Nephron (organoid): ENCODE measurements at regions not wholly inside any gene's neighbourhood (a gene's known extent, or its start where the extent isn't known, plus 50 kb on each side); places are given as distances from the start of the nearest gene placed in this dataset.

ENCODE experiments used
- H3K27ac Mint-ChIP-seq, 3 experiments: 2 replicates each; pipeline ENCODE4 v1.8.0; 2020; ENCODE audit warnings: mixed read lengths in 3 of 3, mild to moderate bottlenecking in 2 of 3, moderate library complexity in 1 of 3
- H3K27me3 Mint-ChIP-seq: 2 replicates; pipeline ENCODE4 v1.8.0; 2021; ENCODE audit warnings: low read depth, mild to moderate bottlenecking, moderate library complexity, mixed read lengths
- H3K36me3 Mint-ChIP-seq: 2 replicates; pipeline ENCODE4 v1.8.0; 2020; ENCODE audit warnings: low read depth, mixed read lengths
- H3K4me1 Mint-ChIP-seq: 2 replicates; pipeline ENCODE4 v1.8.0; 2020; ENCODE audit warnings: mixed read lengths
- H3K4me3 Mint-ChIP-seq, 3 experiments: 2 replicates each; pipeline ENCODE4 v1.8.0; 2020; ENCODE audit warnings: mild to moderate bottlenecking in 3 of 3, mixed read lengths in 3 of 3, moderate library complexity in 2 of 3
- H3K9me3 Mint-ChIP-seq: 2 replicates; pipeline ENCODE4 v1.8.0; 2020; ENCODE audit warnings: mixed read lengths
- CTCF ChIP-seq, 3 experiments: fragments of 200-600 bp; sonication (generic); IDR thresholded peaks; one replicate each; pipeline ENCODE4 v1.5.0; 2021; ENCODE audit warnings: antibody characterized with exemption in 3 of 3; ENCODE audit not compliant: unreplicated experiment in 3 of 3

DNA sequence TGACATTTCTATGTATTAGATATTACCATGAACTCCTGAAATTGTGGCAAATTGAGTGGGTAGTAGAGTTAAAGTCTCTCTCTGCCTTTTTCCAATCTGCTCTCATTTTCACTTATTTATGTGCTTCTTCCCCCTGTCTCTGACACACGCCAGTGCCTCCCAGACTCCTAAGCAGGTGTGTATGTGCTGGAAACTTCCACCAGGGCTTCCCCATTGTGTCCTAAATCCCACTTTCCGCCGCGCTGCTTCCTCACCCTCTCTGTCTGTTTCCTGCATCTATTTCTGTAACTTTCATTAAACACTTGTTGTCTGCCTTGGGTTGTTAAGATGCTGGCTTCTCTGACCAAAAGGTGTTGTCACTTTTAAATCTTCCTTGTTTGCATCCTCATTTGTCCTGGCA is 97.6 kb upstream of the HDGFL1 start:
- H3K27ac Mint-ChIP-seq, result peak overlapping the region; percentile 22 to 60 (median 46)
- H3K4me1 Mint-ChIP-seq, result peaks cover 26% of the 10 kb centered on the region
- H3K9me3 Mint-ChIP-seq, result peaks cover 7% of the 10 kb centered on the region
- H3K36me3 Mint-ChIP-seq, result no peaks in the 10 kb centered on the region
- no peaks in the 10 kb centered on the region for H3K27me3 Mint-ChIP-seq
- no peak overlapping the region for H3K4me3 Mint-ChIP-seq
- no peak for TF ChIP-seq CTCF (IDR thresholded peaks at IDR 0.05; ENCODE audit: unreplicated experiment in 3 of 3)

- Mint-ChIP-seq H3K27me3 (no peaks in the 10 kb centered on the region), H3K4me1 (peaks cover 29% of the 10 kb centered on the region), H3K36me3 (no peaks in the 10 kb centered on the region), H3K27ac (no peak overlapping the region), H3K9me3 (peaks cover 7% of the 10 kb centered on the region), H3K4me3 (no peak overlapping the region)
- TF ChIP-seq CTCF (IDR thresholded peaks at IDR 0.05; ENCODE audit: unreplicated experiment in 3 of 3), result no peak
Observed at GRCh38 chr6:22473991-22474682, 95.2 kb upstream of the HDGFL1 start.

DNA sequence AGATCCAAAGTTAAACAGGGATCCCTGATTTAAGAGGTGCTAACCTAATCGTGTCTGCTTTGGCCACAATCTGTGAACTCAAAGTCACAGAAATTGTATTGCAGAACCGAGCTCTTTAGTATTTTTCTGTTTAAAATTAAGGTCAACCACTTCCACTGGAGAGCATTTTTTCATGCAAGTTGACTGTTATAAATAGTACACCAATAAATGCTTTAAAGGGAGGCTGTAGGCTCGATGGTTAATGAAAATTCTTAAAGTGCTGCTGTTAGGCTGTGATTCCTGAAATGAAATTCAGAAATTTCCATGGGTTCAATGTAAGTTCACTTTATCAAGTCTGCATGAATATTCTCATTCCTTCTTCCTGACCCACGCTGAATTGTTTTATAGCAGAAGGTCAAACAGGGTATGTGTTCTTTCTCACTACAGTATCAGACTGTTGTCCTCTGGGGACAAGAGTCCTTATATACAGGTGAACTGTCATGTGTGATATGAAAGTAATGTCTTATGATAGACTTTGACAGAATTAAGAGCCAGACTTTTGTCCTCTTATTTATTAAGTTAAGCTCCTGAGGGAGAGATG is 92.5 kb upstream of the HDGFL1 start:
- Mint-ChIP-seq H3K27ac (peak overlapping the region; percentile 16 to 72 (median 18)), H3K4me1 (peaks cover 12% of the 10 kb centered on the region), H3K4me3 (no peak overlapping the region), H3K9me3 (peaks cover 11% of the 10 kb centered on the region), H3K36me3 (no peaks in the 10 kb centered on the region), H3K27me3 (no peaks in the 10 kb centered on the region)
- no peak for TF ChIP-seq CTCF (IDR thresholded peaks at IDR 0.05; ENCODE audit: unreplicated experiment in 3 of 3)

DNA sequence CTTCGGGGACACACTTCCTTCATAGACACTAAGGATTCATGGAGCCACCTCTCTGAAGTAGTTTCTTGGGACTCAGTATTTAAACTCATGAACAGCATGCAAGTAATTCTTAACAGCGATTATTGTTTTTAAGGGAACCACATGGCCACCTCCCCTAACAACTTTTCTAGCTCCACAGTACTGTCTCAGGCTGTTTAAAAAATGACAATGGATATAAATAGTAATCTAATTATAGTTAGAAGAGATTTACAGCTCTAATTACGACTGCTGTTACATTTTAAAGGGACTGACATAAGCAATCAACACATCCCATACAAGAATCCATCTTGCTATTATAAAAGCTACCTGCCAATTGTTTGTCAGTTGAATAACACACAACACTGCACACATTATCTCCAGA is 72.1 kb upstream of the HDGFL1 start:
- Mint-ChIP-seq H3K27me3 (no peaks in the 10 kb centered on the region), H3K4me1 (peaks cover 9% of the 10 kb centered on the region), H3K4me3 (no peak overlapping the region), H3K27ac (no peak overlapping the region), H3K36me3 (no peaks in the 10 kb centered on the region), H3K9me3 (no peaks in the 10 kb centered on the region)
- no peak for TF ChIP-seq CTCF (IDR thresholded peaks at IDR 0.05; ENCODE audit: unreplicated experiment in 3 of 3)

DNA sequence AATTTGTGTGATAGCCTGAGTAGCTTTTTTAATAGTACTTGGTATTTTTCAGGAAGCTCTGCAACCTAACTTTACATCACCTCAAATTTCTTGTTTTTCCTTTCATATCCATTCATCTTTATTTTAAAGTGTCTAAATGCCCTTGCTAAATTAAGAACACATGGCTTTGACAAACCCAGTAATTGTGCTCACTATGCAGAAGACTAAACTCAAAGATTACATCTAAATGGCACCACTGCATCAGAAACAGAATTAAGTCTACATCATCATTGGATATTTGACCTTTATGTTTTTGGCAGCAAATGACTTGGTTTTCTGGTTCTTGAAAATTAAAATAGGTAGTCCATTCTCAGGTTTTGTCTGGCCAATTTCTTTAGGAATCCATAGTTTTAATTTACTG is 69.6 kb upstream of the HDGFL1 start:
- peaks cover 9% of the 10 kb centered on the region for H3K4me1 Mint-ChIP-seq
- no peaks in the 10 kb centered on the region for H3K9me3 Mint-ChIP-seq

More for the DNA sequence above, 69.6 kb upstream of the HDGFL1 start:
- H3K27ac Mint-ChIP-seq, result no peak overlapping the region
- H3K4me3 Mint-ChIP-seq, result no peak overlapping the region
- TF ChIP-seq CTCF (IDR thresholded peaks at IDR 0.05; ENCODE audit: unreplicated experiment in 3 of 3), result no peak
- no peaks in the 10 kb centered on the region for H3K27me3 Mint-ChIP-seq
- H3K36me3 Mint-ChIP-seq, result no peaks in the 10 kb centered on the region
